GM12873 (cell line): ENCODE measurements at regions not wholly inside any gene's neighbourhood (a gene's known extent, or its start where the extent isn't known, plus 50 kb on each side); places are given as distances from the start of the nearest gene placed in this dataset.

ENCODE experiments used
- CTCF ChIP-seq: IDR thresholded peaks from 2 replicates; pipeline ENCODE4 v1.5.1; 2012; ENCODE audit warnings: low read depth, mild to moderate bottlenecking, moderate library complexity, low read length, control low read depth; ENCODE audit not compliant: insufficient read depth; ENCODE audit errors: missing control alignments

- TF ChIP-seq CTCF, result no peak
Measured at GRCh38 chr5:53405396-53405795, 75.0 kb upstream of the FST start.

GRCh38 chr5:53406630-53407316, 73.7 kb upstream of the FST start:
- no peak for TF ChIP-seq CTCF

- TF ChIP-seq CTCF, result no peak
Measured at GRCh38 chr5:53407373-53407772, 73.1 kb upstream of the FST start.

GRCh38 chr5:53411388-53411787, 69.0 kb upstream of the FST start:
- TF ChIP-seq CTCF, result no peak

GRCh38 chr5:53416144-53416738, 64.2 kb upstream of the FST start:
- TF ChIP-seq CTCF, result no peak

- TF ChIP-seq CTCF, result no peak
Measured at GRCh38 chr5:53418409-53418808, 62.0 kb upstream of the FST start.

- no peak for TF ChIP-seq CTCF
Measured at GRCh38 chr5:53418826-53419658, 61.4 kb upstream of the FST start.
